NOMO-1 (cell line): ENCODE measurements at regions not wholly inside any gene's neighbourhood (a gene's known extent, or its start where the extent isn't known, plus 50 kb on each side); places are given as distances from the start of the nearest gene placed in this dataset.
"Not testable (repeated sequence)": the region's sequence is repeated elsewhere in the genome, so short reads cannot be mapped to it uniquely, and the experiment has no call there.

Experiments
- DNase-seq, 2 experiments: peaks; one replicate each; lab custom pipeline; 2025; ENCODE audit not compliant: unreplicated experiment in 2 of 2; lab: John Stamatoyannopoulos, UW

GRCh38 chr10:46198516-46198915 lies 88.3 kb upstream of the ANTXRL start:
- DNase-seq: no peak

- DNase-seq: not testable (repeated sequence)
Measured at GRCh38 chr10:46202405-46202804, 84.4 kb upstream of the ANTXRL start.

- not testable (repeated sequence) for DNase-seq
Measured at GRCh38 chr10:46204482-46205102, 82.2 kb upstream of the ANTXRL start.

- DNase-seq: not testable (repeated sequence)
Measured at GRCh38 chr10:46210427-46210826, 76.4 kb upstream of the ANTXRL start.

GRCh38 chr10:46215426-46215825 lies 71.4 kb upstream of the ANTXRL start:
- no peak for DNase-seq

- DNase-seq: no peak
Measured at GRCh38 chr10:46216003-46216634, 70.7 kb upstream of the ANTXRL start.

- DNase-seq: peak; percentile 69 to 77
Measured at GRCh38 chr10:46216836-46217751, 69.7 kb upstream of the ANTXRL start.

GRCh38 chr10:46217752-46218453 lies 68.9 kb upstream of the ANTXRL start:
- DNase-seq: no peak

- peak in 1 of 2 experiments; percentile 7 for DNase-seq
Measured at GRCh38 chr10:46218921-46219320, 67.9 kb upstream of the ANTXRL start.

- not testable (repeated sequence) for DNase-seq
Measured at GRCh38 chr10:46219431-46219990, 67.3 kb upstream of the ANTXRL start.

- no peak for DNase-seq
Measured at GRCh38 chr10:46220187-46220586, 66.6 kb upstream of the ANTXRL start.

- DNase-seq: no peak
Measured at GRCh38 chr10:46220872-46221538, 65.8 kb upstream of the ANTXRL start.

GRCh38 chr10:46222364-46222935 lies 64.3 kb upstream of the ANTXRL start:
- no peak for DNase-seq

- DNase-seq: no peak
Measured at GRCh38 chr10:46223064-46223480, 63.7 kb upstream of the ANTXRL start.

- no peak for DNase-seq
Measured at GRCh38 chr10:46223626-46224413, 63.0 kb upstream of the ANTXRL start.

GRCh38 chr10:46224414-46224682 lies 62.4 kb upstream of the ANTXRL start:
- DNase-seq: no peak

GRCh38 chr10:46225597-46225996 lies 61.2 kb upstream of the ANTXRL start:
- peak in 1 of 2 experiments; percentile 7 for DNase-seq

- DNase-seq: no peak
Measured at GRCh38 chr10:46226232-46226631, 60.6 kb upstream of the ANTXRL start.

GRCh38 chr10:46226900-46227558 lies 59.8 kb upstream of the ANTXRL start:
- DNase-seq: no peak
